Endothelial cell of umbilical vein (primary cell): ENCODE measurements at regions not wholly inside any gene's neighbourhood (a gene's known extent, or its start where the extent isn't known, plus 50 kb on each side); places are given as distances from the start of the nearest gene placed in this dataset.

Experiments used
- BruUV-seq: library from RNA; stranded (reverse); fragments of 400-500 nt; replicated peaks from 2 replicates; lab custom pipeline; 2021; lab: Mats Ljungman, UMichigan
- CTCF ChIA-PET: fragments of 300-600, 350-600 bp; sonication (Branson Sonifier 250); formaldehyde crosslinking; loops from one replicate; lab custom pipeline; 2021; ENCODE audit warnings: antibody characterized with exemption, inconsistent platforms; lab: Charles Lee
- POLR2A ChIA-PET: fragments of 300-600, 350-600 bp; sonication (Branson Sonifier 250); formaldehyde crosslinking; loops from one replicate; lab custom pipeline; 2021; ENCODE audit warnings: antibody characterized with exemption, inconsistent platforms; lab: Charles Lee
- DNase-seq: peaks from one replicate; pipeline ENCODE4 v3.0.0-alpha.2; 2011; ENCODE audit warnings: low read depth, low spot score
- FAIRE-seq: peaks from 2 replicates; lab custom pipeline; 2011; peaks lifted over from hg19 to GRCh38; lab: Jason Lieb, UNC
- H2AFZ ChIP-seq: 2 replicates; pipeline ENCODE4 v1.6.0; 2012; ENCODE audit warnings: low read depth, low read length, control low read depth, inconsistent platforms
- H3K27ac ChIP-seq: 2 replicates; pipeline ENCODE4 v1.5.1; 2011; ENCODE audit warnings: low read depth, mild to moderate bottlenecking, control low read depth, low read length, moderate library complexity; ENCODE audit not compliant: insufficient read depth
- H3K27me3 ChIP-seq, 2 experiments: 2 replicates each; pipeline versions ENCODE4 v1.6.0 to v1.6.1; 2011; ENCODE audit warnings: low read length in 2 of 2, mixed read lengths in 1 of 2; ENCODE audit not compliant: control insufficient read depth in 2 of 2, insufficient read depth in 2 of 2
- H3K36me3 ChIP-seq, 2 experiments: 2 replicates in 1 of 2; 3 replicates in 1 of 2; pipeline ENCODE4 v1.5.1; 2011; ENCODE audit warnings: low read length in 2 of 2, mild to moderate bottlenecking in 1 of 2, moderate library complexity in 1 of 2; ENCODE audit not compliant: control insufficient read depth in 2 of 2, insufficient read depth in 2 of 2; ENCODE audit errors: extremely low read depth in 1 of 2
- H3K4me1 ChIP-seq: 3 replicates; pipeline ENCODE4 v1.5.1; 2011; ENCODE audit warnings: mild to moderate bottlenecking, low read length; ENCODE audit not compliant: control insufficient read depth, insufficient read depth; ENCODE audit errors: extremely low read depth
- H3K4me2 ChIP-seq: 2 replicates; pipeline ENCODE4 v1.6.1; 2011; ENCODE audit warnings: low read length, control low read depth, mixed read lengths; ENCODE audit not compliant: insufficient read depth
- H3K4me3 ChIP-seq, 3 experiments: fragments of 200-600 bp in 1 of 3; sonication (generic), shearing (Covaris generic) in 1 of 3; replicated peaks in 1 of 3; 2 replicates each; pipeline ENCODE4 v1.5.1; 2011 to 2016; ENCODE audit warnings: control low read depth in 3 of 3, low read length in 3 of 3, mild to moderate bottlenecking in 2 of 3, inconsistent platforms in 1 of 3, low read depth in 1 of 3, moderate library complexity in 1 of 3; ENCODE audit not compliant: insufficient read depth in 1 of 3
- H3K79me2 ChIP-seq: 2 replicates; pipeline ENCODE4 v1.6.0; 2012; ENCODE audit warnings: low read length, inconsistent platforms; ENCODE audit not compliant: control insufficient read depth, insufficient read depth
- H3K9ac ChIP-seq: replicated peaks from 2 replicates; pipeline ENCODE3; 2011; ENCODE audit warnings: low read length, control low read depth; ENCODE audit not compliant: insufficient read depth; ENCODE audit errors: extremely low read depth
- H3K9me1 ChIP-seq: replicated peaks from 3 replicates; pipeline ENCODE4 v1.6.0; 2011; ENCODE audit warnings: mild to moderate bottlenecking, low read length; ENCODE audit not compliant: control insufficient read depth, insufficient read depth; ENCODE audit errors: extremely low read depth
- H3K9me3 ChIP-seq: replicated peaks from 2 replicates; pipeline ENCODE4 v1.5.1; 2012; ENCODE audit warnings: low read length, inconsistent platforms; ENCODE audit not compliant: control insufficient read depth, insufficient read depth
- H4K20me1 ChIP-seq: replicated peaks from 2 replicates; pipeline ENCODE3; 2011; ENCODE audit warnings: mild to moderate bottlenecking, low read length; ENCODE audit not compliant: control insufficient read depth, insufficient read depth; ENCODE audit errors: extremely low read depth
- CTCF ChIP-seq, 2 donors: IDR thresholded peaks; 1 replicate in 1 of 2; 2 replicates in 1 of 2; pipeline ENCODE4 v1.5.1; 2011; ENCODE audit warnings: low read length in 2 of 2, mild to moderate bottlenecking in 2 of 2, moderate library complexity in 2 of 2, control low read depth in 1 of 2, inconsistent platforms in 1 of 2, low read depth in 1 of 2; ENCODE audit not compliant: insufficient read depth in 1 of 2; ENCODE audit errors: extremely low read depth in 1 of 2
- EZH2 ChIP-seq: IDR thresholded peaks from 2 replicates; pipeline ENCODE4 v1.6.1; 2012; ENCODE audit warnings: borderline replicate concordance, low read depth, mild to moderate bottlenecking, moderate library complexity, low read length, inconsistent platforms; ENCODE audit not compliant: severe bottlenecking
- FOS ChIP-seq: IDR thresholded peaks from 2 replicates; pipeline ENCODE4 v1.6.1; 2011; ENCODE audit warnings: mild to moderate bottlenecking, low read length, moderate library complexity, borderline replicate concordance; ENCODE audit not compliant: insufficient read depth
- GATA2 ChIP-seq: IDR thresholded peaks from 2 replicates; pipeline ENCODE4 v1.7.0; 2011; ENCODE audit warnings: low read depth, mild to moderate bottlenecking, moderate library complexity, mixed read lengths, low read length; ENCODE audit not compliant: insufficient read length, insufficient read depth
- JUN ChIP-seq: IDR thresholded peaks from 2 replicates; pipeline ENCODE4 v1.6.1; 2011; ENCODE audit warnings: borderline replicate concordance, low read depth; ENCODE audit not compliant: insufficient read length, insufficient read depth
- MAX ChIP-seq: IDR thresholded peaks from 2 replicates; pipeline ENCODE4 v1.6.1; 2011; ENCODE audit not compliant: insufficient read depth, insufficient read length
- MYC ChIP-seq: IDR thresholded peaks from one replicate; pipeline ENCODE4 v1.6.1; 2011; ENCODE audit warnings: mild to moderate bottlenecking, low read depth, low read length
- POLR2A ChIP-seq: IDR thresholded peaks from 2 replicates; pipeline ENCODE4 v1.6.1; 2012; ENCODE audit warnings: low read depth, mild to moderate bottlenecking, control low read depth, low read length
- POLR2AphosphoS5 ChIP-seq: IDR thresholded peaks from 2 replicates; pipeline ENCODE4 v1.6.1; 2012; ENCODE audit warnings: low read depth, mild to moderate bottlenecking, control low read depth, low read length, moderate library complexity; ENCODE audit not compliant: insufficient read depth
- dilution Hi-C: fragments of 300-500 bp; cut with MboI; formaldehyde crosslinking; loops from one replicate; pipeline ENCODE4 v1.15.0; 2019; ENCODE audit warnings: low sequenced_read_pairs; ENCODE audit not compliant: extremely low pct_ligation_motif_present
- intact Hi-C: fragments of 100-400 bp; cut with micrococcal nuclease; formaldehyde crosslinking; loops from one replicate; pipeline ENCODE4 v1.10.0; 2022

- H3K4me3 ChIP-seq, result no peak overlapping the region
- TF ChIP-seq JUN (no peak), CTCF (IDR thresholded peaks at IDR 0.05; ENCODE audit: extremely low read depth in 1 of 2, insufficient read depth in 1 of 2, low read depth in 1 of 2, low read length in 2 of 2) (no peak), GATA2 (no peak), MAX (no peak), POLR2A (no peak), MYC (no peak), EZH2 (no peak), FOS (no peak), POLR2AphosphoS5 (no peak)
- H3K9me1 ChIP-seq, result no peaks in the 10 kb centered on the region
- no peak for DNase-seq
- dilution Hi-C loops, result no loop called here
- no peaks in the 10 kb centered on the region for H4K20me1 ChIP-seq
- intact Hi-C loops, result no loop called here
- H3K4me2 ChIP-seq, result no peak overlapping the region
- H3K36me3 ChIP-seq, result no peaks in the 10 kb centered on the region
- no peaks in the 10 kb centered on the region for H3K27me3 ChIP-seq
- H3K9ac ChIP-seq, result no peak overlapping the region
- H3K27ac ChIP-seq, result no peak overlapping the region
- H3K79me2 ChIP-seq, result no peaks in the 10 kb centered on the region
- BruUV-seq, result no TSS peak
- FAIRE-seq, result no peak
- H3K4me1 ChIP-seq, result no peaks in the 10 kb centered on the region
- ChIA-PET POLR2A (no interaction called here), CTCF (no interaction called here)
- no peaks in the 10 kb centered on the region for H3K9me3 ChIP-seq
- H2AFZ ChIP-seq, result no peak overlapping the region
Observed at GRCh38 chr21:22476726-22477646, 1478.8 kb downstream of the NCAM2 start.
